ENCODE measurements at regions not wholly inside any gene's neighbourhood (a gene's known extent, or its start where the extent isn't known, plus 50 kb on each side); places are given as distances from the start of the nearest gene placed in this dataset.

GRCh38 chr14:78007160-78007559, 163.0 kb upstream of the NRXN3 start:
- no peak for TF ChIP-seq ZSCAN31 (CRISPR knock-in tag; IDR thresholded peaks at IDR 0.05; ENCODE audit: low read depth)
- TF ChIP-seq ZNF24 (IDR thresholded peaks at IDR 0.05) = no peak

Data from HepG2 (cell line).